ENCODE measurements at regions not wholly inside any gene's neighbourhood (a gene's known extent, or its start where the extent isn't known, plus 50 kb on each side); places are given as distances from the start of the nearest gene placed in this dataset.

DNA sequence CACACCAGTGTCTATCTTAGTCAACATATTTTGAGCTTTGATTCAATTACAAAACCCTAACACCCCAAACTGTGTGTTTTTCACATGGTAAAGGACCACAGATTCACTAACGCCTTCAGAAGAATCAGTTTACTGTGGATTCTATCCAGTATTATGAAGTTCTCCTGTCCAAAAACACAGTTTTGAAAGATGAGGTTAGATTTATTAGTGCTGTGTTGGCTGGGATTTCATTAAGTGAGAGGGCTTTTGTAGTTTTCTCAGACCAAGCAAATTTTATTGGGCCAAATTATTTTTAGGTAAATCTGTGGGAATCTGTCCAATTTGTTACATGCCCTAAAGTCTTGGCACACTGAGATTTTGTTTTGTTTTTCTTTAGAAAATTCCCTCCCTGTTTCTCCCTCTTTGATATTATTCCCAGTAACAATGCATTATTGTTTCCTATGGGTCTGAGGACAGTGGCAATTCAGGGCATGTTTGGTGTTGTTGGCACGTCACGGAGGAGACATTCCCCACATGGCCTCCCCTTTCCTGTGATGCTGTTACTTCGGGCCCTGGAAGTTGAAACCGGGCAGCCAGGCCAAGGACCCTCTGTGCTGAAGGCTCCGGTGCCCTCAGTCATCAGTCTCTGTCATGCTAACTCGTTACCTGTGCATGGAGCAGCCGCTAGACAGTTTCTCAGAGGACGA is 87.5 kb upstream of the ALKAL2 start:
- TF ChIP-seq, protein P1, sequence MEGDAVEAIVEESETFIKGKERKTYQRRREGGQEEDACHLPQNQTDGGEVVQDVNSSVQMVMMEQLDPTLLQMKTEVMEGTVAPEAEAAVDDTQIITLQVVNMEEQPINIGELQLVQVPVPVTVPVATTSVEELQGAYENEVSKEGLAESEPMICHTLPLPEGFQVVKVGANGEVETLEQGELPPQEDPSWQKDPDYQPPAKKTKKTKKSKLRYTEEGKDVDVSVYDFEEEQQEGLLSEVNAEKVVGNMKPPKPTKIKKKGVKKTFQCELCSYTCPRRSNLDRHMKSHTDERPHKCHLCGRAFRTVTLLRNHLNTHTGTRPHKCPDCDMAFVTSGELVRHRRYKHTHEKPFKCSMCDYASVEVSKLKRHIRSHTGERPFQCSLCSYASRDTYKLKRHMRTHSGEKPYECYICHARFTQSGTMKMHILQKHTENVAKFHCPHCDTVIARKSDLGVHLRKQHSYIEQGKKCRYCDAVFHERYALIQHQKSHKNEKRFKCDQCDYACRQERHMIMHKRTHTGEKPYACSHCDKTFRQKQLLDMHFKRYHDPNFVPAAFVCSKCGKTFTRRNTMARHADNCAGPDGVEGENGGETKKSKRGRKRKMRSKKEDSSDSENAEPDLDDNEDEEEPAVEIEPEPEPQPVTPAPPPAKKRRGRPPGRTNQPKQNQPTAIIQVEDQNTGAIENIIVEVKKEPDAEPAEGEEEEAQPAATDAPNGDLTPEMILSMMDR (conservative IDR thresholded peaks at IDR 0.05; ENCODE audit: low read depth, low read length) = no peak
- no peak for TF ChIP-seq EZH2 (IDR thresholded peaks at IDR 0.05; ENCODE audit: low read length, unreplicated experiment)

Data from PC-3 (cell line).